Right lobe of liver (tissue), 6 donors: ENCODE measurements at regions not wholly inside any gene's neighbourhood (a gene's known extent, or its start where the extent isn't known, plus 50 kb on each side); places are given as distances from the start of the nearest gene placed in this dataset.

Experiments used
- ATAC-seq, 4 donors: fragments of 200-7000 bp; cut with Tn5 transposase; one replicate each; pipeline ENCODE4 v1.9.1; 2020; ENCODE audit warnings: mild to moderate bottlenecking in 4 of 4, moderate library complexity in 4 of 4
- DNase-seq, 3 donors: peaks; one replicate each; pipeline ENCODE4 v3.0.0-alpha.2; 2020
- H3K27ac ChIP-seq, 3 donors: fragments of 200-600 bp; one replicate each; pipeline ENCODE4 v1.8.0; 2022
- H3K27me3 ChIP-seq, 2 donors: fragments of 200-600 bp; one replicate each; pipeline ENCODE4 v1.8.0; 2022
- H3K36me3 ChIP-seq, 4 donors: fragments of 200-600 bp; sonication (generic) in 1 of 4; one replicate each; pipeline versions ENCODE4 v1.5.1 to v1.8.0; 2017 to 2022; ENCODE audit warnings: control low read depth in 1 of 4
- H3K4me1 ChIP-seq, 4 donors: fragments of 200-600 bp; sonication (generic) in 1 of 4; one replicate each; pipeline versions ENCODE4 v1.5.1 to v1.8.0; 2017 to 2022; ENCODE audit warnings: control low read depth in 1 of 4
- H3K4me3 ChIP-seq, 3 donors: fragments of 200-600 bp; one replicate each; pipeline ENCODE4 v1.8.0; 2022
- H3K9me3 ChIP-seq, 4 donors: fragments of 200-600 bp; sonication (generic) in 1 of 4; one replicate each; pipeline versions ENCODE4 v1.5.1 to v1.8.0; 2017 to 2022; ENCODE audit warnings: control low read depth in 1 of 4
- POLR2A ChIP-seq: fragments of 450-650 bp; IDR thresholded peaks from one replicate; pipeline ENCODE4 v1.6.1; 2017; ENCODE audit warnings: antibody characterized with exemption, mild to moderate bottlenecking
- WGBS: methylation state at CpG from one replicate; pipeline ENCODE4 v1.1.6; 2018; ENCODE audit warnings: low coverage, low lambda C conversion rate; ENCODE audit not compliant: insufficient coverage; ENCODE audit errors: missing lambda C conversion rate; 5-methylcytosine and 5-hydroxymethylcytosine counted together
- intact Hi-C, 2 donors: fragments of 100-400 bp; cut with DNase I; formaldehyde crosslinking; loops; one replicate each; pipeline versions ENCODE4 v1.11.2 to v1.14.1; 2022
- TF ChIP-seq, protein P1 (sequence below), 4 donors: fragments of 200-600 bp in 3 of 4; fragments of 450-650 bp in 1 of 4; IDR thresholded peaks; one replicate each; pipeline versions ENCODE4 v1.5.1 to v1.8.0; 2016 to 2022; ENCODE audit warnings: antibody characterized with exemption in 4 of 4, mild to moderate bottlenecking in 2 of 4
- donor health status: DM: no; HTN: yes; CAD: no.
- donor health status: DM: no; HTN: no; CAD: no.
- donor health status: DM: no; HTN: no; CAD: no.
- donor health status: DM: no; HTN: yes; CAD: no.
- donor health status: DM: no; HTN: yes; CAD: no.

DNA sequence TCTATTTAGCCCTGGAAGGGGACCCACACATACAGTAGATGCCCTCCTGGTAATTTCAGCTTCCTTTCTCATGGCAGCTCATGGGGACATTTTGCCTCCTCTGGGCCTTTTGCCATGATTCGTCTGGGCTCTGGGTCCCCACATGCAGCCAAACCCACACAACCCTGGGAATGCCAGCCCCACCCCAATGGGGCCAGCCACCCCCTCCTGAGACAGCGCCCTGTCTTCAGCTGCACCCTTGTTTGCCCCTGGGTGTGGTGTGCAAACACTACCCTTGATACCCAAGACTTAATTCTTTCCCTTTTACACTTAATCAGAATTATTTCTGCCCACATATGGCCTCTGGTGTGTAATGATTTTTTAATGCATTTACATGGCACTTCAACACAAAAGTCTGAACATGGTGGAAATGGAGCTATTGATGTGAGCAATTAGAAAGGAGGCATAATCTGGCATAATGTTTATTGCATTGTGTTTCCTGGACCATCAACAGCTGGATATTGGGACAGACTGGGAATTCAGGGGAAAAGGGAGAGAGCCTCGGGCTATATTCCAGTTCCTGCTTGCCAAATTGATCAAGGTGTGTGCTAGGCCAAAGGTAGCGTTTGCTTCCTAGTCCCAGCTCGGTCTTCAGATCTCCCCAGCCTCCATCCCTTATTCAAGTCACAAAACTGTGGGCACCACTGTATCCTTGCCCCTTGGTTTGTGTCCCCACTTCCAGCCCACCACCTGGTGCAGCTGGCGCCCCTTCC, 85.0 kb upstream of the ANO1 start:
- H3K27ac ChIP-seq = no peak overlapping the region
- H3K27me3 ChIP-seq = no peaks in the 10 kb centered on the region
- intact Hi-C loops = no loop called here
- peak in 1 of 3 donors; percentile 41 for DNase-seq
- H3K36me3 ChIP-seq = no peaks in the 10 kb centered on the region
- peak; percentile 78 to 86 (median 82) for ATAC-seq
- TF ChIP-seq POLR2A = no peak
- no peaks in the 10 kb centered on the region for H3K9me3 ChIP-seq
- 43% methylated on average over 4 of the region's 6 CpGs for WGBS
- H3K4me3 ChIP-seq = no peak overlapping the region
- H3K4me1 ChIP-seq = peaks cover 0 to 62% (median 7%) of the 10 kb centered on the region in 4 donors

DNA sequence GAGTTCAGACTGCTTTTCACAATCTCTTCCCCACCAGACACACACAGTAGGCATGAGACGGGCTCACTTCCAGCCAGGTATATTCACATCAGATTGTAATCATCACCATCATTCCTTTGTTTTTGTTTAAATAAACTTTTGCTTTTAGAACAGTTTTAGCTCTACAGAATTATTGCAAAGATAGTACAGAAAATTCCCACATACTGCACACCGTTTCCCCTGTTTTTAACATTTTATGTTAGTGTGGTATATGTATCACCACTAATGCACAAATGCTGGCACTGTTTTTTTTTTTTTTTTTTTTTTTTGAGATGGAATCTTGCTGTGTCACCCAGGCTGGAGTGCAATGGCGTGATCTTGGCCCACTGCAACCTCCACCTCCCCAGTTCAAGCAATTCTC, 83.3 kb upstream of the ANO1 start:
- ATAC-seq (no peak), DNase-seq (no peak)
- Histone ChIP-seq H3K27me3 (no peaks in the 10 kb centered on the region), H3K36me3 (no peaks in the 10 kb centered on the region), H3K4me3 (no peak overlapping the region), H3K27ac (no peak overlapping the region), H3K9me3 (no peaks in the 10 kb centered on the region), H3K4me1 (peaks cover 0 to 55% (median 5%) of the 10 kb centered on the region in 4 donors)
- WGBS = 92% methylated on average over 2 of the region's 3 CpGs
- intact Hi-C loops = no loop called here
- TF ChIP-seq POLR2A = no peak
- TF ChIP-seq, protein P1, sequence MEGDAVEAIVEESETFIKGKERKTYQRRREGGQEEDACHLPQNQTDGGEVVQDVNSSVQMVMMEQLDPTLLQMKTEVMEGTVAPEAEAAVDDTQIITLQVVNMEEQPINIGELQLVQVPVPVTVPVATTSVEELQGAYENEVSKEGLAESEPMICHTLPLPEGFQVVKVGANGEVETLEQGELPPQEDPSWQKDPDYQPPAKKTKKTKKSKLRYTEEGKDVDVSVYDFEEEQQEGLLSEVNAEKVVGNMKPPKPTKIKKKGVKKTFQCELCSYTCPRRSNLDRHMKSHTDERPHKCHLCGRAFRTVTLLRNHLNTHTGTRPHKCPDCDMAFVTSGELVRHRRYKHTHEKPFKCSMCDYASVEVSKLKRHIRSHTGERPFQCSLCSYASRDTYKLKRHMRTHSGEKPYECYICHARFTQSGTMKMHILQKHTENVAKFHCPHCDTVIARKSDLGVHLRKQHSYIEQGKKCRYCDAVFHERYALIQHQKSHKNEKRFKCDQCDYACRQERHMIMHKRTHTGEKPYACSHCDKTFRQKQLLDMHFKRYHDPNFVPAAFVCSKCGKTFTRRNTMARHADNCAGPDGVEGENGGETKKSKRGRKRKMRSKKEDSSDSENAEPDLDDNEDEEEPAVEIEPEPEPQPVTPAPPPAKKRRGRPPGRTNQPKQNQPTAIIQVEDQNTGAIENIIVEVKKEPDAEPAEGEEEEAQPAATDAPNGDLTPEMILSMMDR (IDR thresholded peaks at IDR 0.05) = no peak

DNA sequence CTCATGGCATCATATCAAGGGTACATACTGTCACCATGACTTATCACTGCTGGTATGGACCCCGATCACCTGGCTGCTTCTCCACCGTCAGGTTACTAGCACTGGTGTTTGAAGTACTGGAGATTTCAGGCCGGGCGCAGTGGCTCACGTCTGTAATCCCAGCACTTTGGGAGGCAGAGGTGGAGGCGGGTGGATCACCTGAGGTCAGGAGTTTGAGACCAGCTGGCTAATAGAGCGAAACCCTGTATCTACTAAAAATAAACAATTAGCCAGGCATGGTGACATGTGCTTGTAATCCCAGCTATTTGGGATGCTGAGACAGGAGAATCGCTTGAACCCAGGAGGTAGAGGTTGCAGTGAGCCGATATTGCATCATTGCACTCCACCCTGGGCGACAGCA, 82.4 kb upstream of the ANO1 start:
- ATAC-seq = peak in 1 of 4 donors; percentile 30
- Histone ChIP-seq H3K4me1 (peaks cover 0 to 46% (median 4%) of the 10 kb centered on the region in 4 donors), H3K4me3 (no peak overlapping the region), H3K27ac (no peak overlapping the region), H3K27me3 (no peaks in the 10 kb centered on the region), H3K9me3 (no peaks in the 10 kb centered on the region), H3K36me3 (peaks cover 0 to 2% (median 0%) of the 10 kb centered on the region in 4 donors)
- DNase-seq = peak in 1 of 3 donors; percentile 39
- 48% methylated on average over 6 of the region's 10 CpGs for WGBS
- intact Hi-C loops = no loop called here
- TF ChIP-seq, protein P1 (IDR thresholded peaks at IDR 0.05) = no peak
- no peak for TF ChIP-seq POLR2A

DNA sequence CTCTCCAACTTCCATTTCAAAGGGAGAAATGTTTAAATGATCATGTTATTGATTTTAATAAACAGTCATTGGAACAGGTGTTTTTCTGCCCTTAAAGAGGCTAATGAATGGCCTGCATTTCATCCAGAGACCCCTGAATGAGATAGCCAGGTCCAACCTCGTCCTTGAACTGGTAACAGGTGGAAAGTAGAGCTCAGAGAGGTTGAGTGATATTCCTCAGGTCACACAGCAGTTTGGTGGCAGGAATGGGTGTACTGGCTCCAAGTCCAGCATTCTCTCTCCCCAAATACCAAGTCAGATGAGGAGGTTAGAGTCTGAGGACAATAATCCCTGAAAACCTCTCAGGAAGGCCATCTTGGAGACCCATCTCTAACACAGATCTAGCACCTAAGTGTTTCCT, 81.7 kb upstream of the ANO1 start:
- TF ChIP-seq, protein P1 (IDR thresholded peaks at IDR 0.05) = no peak
- no peak for TF ChIP-seq POLR2A
- H3K27ac ChIP-seq = no peak overlapping the region
- no peak overlapping the region for H3K4me3 ChIP-seq
- H3K4me1 ChIP-seq = peaks cover 0 to 38% (median 4%) of the 10 kb centered on the region in 4 donors
- ATAC-seq (no peak), DNase-seq (no peak)
- H3K9me3 ChIP-seq = no peaks in the 10 kb centered on the region
- intact Hi-C loops = no loop called here
- no peaks in the 10 kb centered on the region for H3K27me3 ChIP-seq
- peaks cover 0 to 7% (median 0%) of the 10 kb centered on the region in 4 donors for H3K36me3 ChIP-seq
- 71% methylated on average over 1 of the region's 1 CpG for WGBS

DNA sequence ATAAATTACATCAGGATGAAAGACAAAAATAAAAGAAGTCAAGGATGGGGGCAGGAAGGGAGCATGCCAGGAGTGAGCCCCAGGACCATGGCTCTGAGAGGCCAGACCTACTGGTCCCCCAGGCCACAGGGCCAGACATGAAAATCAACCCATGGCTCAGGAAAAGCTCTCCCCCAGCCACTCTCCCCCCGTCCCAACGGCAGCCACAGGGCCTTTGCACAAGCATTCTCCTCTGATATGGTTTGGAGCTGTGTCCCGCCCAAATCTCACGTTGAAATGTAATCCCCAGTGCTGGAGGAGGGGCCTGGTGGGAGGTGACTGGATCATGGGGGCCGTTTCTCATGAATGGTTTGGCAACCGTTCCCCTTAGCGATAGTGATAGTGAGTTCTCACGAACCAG, 80.8 kb upstream of the ANO1 start:
- Histone ChIP-seq H3K36me3 (peaks cover 0 to 12% (median 0%) of the 10 kb centered on the region in 4 donors), H3K27ac (no peak overlapping the region), H3K27me3 (no peaks in the 10 kb centered on the region), H3K4me1 (peaks cover 0 to 33% (median 4%) of the 10 kb centered on the region in 4 donors), H3K4me3 (no peak overlapping the region), H3K9me3 (no peaks in the 10 kb centered on the region)
- peak in 1 of 3 donors; percentile 9 for DNase-seq
- ATAC-seq = no peak
- TF ChIP-seq, protein P1 (IDR thresholded peaks at IDR 0.05) = no peak
- no peak for TF ChIP-seq POLR2A
- WGBS = 53% methylated on average over 3 of the region's 8 CpGs
- intact Hi-C loops = no loop called here
